ENCODE measurements at regions not wholly inside any gene's neighbourhood (a gene's known extent, or its start where the extent isn't known, plus 50 kb on each side); places are given as distances from the start of the nearest gene placed in this dataset.

DNA sequence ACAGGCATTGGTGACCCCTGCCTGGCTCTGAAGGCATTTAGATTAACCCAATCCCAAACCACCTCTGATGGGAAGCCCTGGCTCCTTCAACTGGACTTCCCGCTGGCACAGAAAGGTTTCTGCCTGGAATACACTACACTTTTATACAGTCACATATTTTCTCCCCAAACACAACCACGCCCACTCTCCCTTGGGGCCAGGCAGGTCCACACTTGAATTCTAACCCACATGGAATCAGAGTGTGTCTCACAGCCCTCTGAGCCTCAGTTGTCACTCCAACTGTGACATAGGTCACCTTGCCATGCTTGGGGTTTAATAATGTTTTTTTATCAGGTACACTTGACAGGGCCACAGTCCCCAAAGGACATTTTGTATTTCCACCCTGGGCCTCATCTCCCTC, 368.6 kb downstream of the BCL11B start:
- Mint-ChIP-seq H3K4me1 (peaks cover 23% of the 10 kb centered on the region), H3K27ac (no peak overlapping the region), H3K27me3 (ENCODE audit: low read depth) (peaks cover 7% of the 10 kb centered on the region), H3K36me3 (no peaks in the 10 kb centered on the region), H3K4me3 (no peak overlapping the region), H3K9me3 (no peaks in the 10 kb centered on the region)
- DNase-seq (ENCODE audit: low spot score) (no peak), ATAC-seq (no peak)
- ChIA-PET CTCF (no interaction called here), POLR2A (no interaction called here)
- TF ChIP-seq, protein P1, sequence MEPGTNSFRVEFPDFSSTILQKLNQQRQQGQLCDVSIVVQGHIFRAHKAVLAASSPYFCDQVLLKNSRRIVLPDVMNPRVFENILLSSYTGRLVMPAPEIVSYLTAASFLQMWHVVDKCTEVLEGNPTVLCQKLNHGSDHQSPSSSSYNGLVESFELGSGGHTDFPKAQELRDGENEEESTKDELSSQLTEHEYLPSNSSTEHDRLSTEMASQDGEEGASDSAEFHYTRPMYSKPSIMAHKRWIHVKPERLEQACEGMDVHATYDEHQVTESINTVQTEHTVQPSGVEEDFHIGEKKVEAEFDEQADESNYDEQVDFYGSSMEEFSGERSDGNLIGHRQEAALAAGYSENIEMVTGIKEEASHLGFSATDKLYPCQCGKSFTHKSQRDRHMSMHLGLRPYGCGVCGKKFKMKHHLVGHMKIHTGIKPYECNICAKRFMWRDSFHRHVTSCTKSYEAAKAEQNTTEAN (CRISPR knock-in tag; IDR thresholded peaks at IDR 0.05): no peak
- TF ChIP-seq ZMAT4 (CRISPR knock-in tag; IDR thresholded peaks at IDR 0.05): no peak
- TF ChIP-seq TP53 (CRISPR knock-in tag; IDR thresholded peaks at IDR 0.05): no peak
- no peak for TF ChIP-seq FOXK1 (CRISPR knock-in tag; IDR thresholded peaks at IDR 0.05)
- TF ChIP-seq GABPB1 (CRISPR knock-in tag; IDR thresholded peaks at IDR 0.05): no peak
- no peak for TF ChIP-seq FOXJ3 (CRISPR knock-in tag; IDR thresholded peaks at IDR 0.05; ENCODE audit: borderline replicate concordance)
- TF ChIP-seq PRDM15 (CRISPR knock-in tag; IDR thresholded peaks at IDR 0.05): no peak
- TF ChIP-seq ATF3 (CRISPR knock-in tag; conservative IDR thresholded peaks at IDR 0.05): no peak
- TF ChIP-seq, protein P2, sequence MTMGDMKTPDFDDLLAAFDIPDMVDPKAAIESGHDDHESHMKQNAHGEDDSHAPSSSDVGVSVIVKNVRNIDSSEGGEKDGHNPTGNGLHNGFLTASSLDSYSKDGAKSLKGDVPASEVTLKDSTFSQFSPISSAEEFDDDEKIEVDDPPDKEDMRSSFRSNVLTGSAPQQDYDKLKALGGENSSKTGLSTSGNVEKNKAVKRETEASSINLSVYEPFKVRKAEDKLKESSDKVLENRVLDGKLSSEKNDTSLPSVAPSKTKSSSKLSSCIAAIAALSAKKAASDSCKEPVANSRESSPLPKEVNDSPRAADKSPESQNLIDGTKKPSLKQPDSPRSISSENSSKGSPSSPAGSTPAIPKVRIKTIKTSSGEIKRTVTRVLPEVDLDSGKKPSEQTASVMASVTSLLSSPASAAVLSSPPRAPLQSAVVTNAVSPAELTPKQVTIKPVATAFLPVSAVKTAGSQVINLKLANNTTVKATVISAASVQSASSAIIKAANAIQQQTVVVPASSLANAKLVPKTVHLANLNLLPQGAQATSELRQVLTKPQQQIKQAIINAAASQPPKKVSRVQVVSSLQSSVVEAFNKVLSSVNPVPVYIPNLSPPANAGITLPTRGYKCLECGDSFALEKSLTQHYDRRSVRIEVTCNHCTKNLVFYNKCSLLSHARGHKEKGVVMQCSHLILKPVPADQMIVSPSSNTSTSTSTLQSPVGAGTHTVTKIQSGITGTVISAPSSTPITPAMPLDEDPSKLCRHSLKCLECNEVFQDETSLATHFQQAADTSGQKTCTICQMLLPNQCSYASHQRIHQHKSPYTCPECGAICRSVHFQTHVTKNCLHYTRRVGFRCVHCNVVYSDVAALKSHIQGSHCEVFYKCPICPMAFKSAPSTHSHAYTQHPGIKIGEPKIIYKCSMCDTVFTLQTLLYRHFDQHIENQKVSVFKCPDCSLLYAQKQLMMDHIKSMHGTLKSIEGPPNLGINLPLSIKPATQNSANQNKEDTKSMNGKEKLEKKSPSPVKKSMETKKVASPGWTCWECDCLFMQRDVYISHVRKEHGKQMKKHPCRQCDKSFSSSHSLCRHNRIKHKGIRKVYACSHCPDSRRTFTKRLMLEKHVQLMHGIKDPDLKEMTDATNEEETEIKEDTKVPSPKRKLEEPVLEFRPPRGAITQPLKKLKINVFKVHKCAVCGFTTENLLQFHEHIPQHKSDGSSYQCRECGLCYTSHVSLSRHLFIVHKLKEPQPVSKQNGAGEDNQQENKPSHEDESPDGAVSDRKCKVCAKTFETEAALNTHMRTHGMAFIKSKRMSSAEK (CRISPR knock-in tag; IDR thresholded peaks at IDR 0.05; ENCODE audit: borderline replicate concordance): no peak
- TF ChIP-seq, protein P3, sequence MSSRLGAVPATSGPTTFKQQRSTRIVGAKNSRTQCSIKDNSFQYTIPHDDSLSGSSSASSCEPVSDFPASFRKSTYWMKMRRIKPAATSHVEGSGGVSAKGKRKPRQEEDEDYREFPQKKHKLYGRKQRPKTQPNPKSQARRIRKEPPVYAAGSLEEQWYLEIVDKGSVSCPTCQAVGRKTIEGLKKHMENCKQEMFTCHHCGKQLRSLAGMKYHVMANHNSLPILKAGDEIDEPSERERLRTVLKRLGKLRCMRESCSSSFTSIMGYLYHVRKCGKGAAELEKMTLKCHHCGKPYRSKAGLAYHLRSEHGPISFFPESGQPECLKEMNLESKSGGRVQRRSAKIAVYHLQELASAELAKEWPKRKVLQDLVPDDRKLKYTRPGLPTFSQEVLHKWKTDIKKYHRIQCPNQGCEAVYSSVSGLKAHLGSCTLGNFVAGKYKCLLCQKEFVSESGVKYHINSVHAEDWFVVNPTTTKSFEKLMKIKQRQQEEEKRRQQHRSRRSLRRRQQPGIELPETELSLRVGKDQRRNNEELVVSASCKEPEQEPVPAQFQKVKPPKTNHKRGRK (CRISPR knock-in tag; IDR thresholded peaks at IDR 0.05; ENCODE audit: borderline replicate concordance): no peak
- TF ChIP-seq NR3C1 (CRISPR knock-in tag; conservative IDR thresholded peaks at IDR 0.05; ENCODE audit: low read depth): no peak
- TF ChIP-seq SOX15 (CRISPR knock-in tag; IDR thresholded peaks at IDR 0.05): no peak
- no peak for TF ChIP-seq ERG (CRISPR knock-in tag; IDR thresholded peaks at IDR 0.05)
- TF ChIP-seq SP1 (CRISPR knock-in tag; conservative IDR thresholded peaks at IDR 0.05): no peak
- TF ChIP-seq MYBL2 (CRISPR knock-in tag; IDR thresholded peaks at IDR 0.05): no peak

All from WTC11 (cell line).